ELF-1 (cell line): ENCODE measurements at regions not wholly inside any gene's neighbourhood (a gene's known extent, or its start where the extent isn't known, plus 50 kb on each side); places are given as distances from the start of the nearest gene placed in this dataset.
"Not testable (repeated sequence)": the region's sequence is repeated elsewhere in the genome, so short reads cannot be mapped to it uniquely, and the experiment has no call there.

Experiments
- DNase-seq: peaks from one replicate; pipeline ENCODE4 v3.0.0-alpha.2; 2016; ENCODE audit warnings: low read depth, low spot score

DNA sequence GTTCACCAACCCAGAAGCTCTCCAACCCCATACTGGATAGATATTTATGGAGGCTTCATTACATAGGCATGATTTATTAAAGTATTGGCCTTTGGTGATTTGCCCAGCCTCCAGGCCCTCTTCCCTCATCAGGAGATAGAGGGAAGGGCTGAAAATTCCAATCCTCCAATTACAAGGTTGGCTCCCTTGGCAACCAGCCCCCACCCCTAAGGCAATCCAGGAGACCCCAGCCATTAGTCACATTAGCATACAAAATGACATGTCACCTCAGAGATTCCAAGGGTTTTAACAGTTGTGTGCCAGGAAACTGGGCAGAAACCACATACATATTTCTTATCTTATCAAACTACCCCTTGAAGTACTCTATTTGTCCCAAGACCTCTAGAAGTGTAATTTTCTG is 210.0 kb downstream of the HINT1 start:
- DNase-seq: peak; percentile 84

DNA sequence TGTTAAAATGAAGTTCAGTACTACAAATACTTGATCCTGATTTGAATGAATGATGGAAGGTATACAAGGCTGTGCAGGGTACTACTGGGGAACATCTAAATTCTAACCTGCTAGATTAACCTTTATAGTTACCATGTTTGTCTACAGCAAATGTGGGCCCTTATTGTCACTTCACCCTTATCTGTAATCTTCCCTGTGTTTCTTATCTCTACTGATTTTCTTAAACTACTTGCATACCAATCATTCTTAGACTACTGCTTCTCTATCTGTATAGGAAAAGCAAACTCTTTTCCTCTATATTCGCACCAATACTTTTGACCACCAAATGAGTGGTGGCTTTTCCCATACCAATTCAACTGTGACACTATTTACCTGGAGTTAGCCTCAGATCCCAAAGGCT is 210.7 kb downstream of the HINT1 start:
- DNase-seq: no peak

DNA sequence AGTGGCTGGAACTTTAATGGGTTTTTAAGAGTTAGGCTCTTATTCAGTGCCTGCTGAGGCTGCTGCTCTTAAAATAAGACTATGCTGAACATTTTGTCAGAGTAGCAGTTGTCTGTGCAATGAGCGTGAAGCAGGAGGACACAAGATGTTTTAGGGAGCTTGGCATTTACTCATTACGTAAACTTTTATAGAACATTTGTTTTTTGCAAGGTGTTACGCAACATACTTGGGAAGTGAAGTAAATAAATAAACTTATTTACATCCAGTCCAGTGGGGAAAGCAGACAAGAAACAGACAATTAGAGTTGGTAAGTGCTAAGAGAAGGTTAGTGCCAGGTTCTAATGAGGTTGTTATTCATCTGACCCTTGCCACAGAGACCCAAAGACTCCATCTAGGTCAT is 226.0 kb downstream of the HINT1 start:
- no peak for DNase-seq

DNA sequence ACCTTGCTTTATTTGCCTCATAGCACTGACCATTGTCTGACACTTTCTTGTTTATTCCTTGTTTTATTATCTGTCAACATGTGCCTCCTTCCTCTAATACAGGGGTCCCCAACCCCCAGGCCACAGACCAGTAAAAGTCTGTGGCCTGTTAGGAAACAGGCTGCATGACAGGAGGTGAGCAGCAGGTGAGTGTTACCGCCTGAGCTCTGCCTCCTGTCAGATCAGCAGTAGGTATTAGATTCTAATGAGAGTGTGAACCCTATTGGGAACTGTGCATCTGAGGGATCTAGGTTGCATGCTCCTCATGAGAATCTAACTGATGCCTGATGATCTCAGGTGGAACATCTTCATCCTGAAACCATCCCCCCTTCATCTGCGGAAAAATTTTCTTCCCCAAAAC is 228.0 kb downstream of the HINT1 start:
- DNase-seq: no peak

DNA sequence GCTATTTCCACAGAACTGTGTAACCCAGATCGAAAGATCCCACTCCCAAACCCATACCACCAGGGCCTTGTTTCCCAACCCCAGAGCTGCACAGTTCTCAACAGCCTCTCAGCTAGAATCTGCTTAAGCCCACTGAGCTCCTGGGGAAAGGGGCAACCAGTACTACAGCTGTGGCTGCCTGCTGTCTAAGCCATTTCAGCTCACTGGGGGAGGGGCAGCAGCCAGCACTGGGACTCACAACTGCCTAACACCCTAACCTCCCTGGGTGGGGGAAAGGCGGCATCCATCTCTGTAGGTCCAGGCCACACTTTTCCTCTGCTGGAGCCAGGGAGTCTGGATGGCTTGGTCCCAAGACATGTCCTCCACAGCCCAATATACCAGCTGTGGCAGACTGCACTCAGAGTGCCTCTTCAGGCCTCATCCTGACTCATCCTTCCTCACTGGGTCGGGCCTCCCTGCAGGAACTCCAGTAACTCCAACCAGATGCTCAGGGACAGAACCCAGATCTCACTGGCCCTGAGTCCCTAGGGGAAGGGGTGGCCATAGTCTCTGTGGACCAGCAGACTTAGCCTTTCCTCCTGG is 241.4 kb downstream of the HINT1 start:
- peak; percentile 5 for DNase-seq

DNA sequence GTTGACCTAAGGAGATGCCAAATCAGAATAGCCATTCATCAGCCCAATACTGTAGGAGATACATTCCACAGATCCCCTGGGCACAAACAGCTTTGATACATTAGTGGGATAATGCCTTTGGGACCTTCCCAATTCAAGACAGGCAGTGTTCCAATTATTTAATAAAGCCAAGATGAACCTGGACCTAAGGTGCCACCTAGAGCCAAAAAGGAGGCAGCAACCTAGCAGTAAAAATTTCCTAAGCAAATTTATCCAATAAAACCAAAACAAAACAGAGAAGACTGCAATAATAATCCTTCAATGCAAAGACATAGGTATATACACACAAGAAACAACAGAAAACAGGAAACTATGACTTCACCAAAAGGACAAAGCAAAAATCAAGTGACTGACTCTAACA is 253.0 kb downstream of the HINT1 start:
- no peak for DNase-seq

DNA sequence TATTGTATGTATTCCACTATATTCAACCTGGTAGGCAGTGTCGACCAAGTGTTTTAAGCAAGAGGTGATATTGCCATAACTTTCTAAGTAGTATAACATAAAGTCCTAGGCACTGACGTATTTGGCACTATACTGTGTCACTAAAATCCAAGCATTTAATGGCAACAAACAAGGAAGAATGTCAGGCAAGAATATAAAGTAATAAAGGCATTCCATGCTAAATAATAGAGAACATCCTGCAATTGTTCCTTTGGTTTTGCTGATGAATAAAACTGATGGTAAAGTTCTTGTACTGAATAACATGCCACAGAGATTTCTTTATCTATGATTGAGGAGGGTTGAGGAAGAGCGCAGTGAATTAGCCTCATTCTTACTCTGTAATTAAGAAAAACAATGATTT is 256.9 kb downstream of the HINT1 start:
- DNase-seq: no peak

DNA sequence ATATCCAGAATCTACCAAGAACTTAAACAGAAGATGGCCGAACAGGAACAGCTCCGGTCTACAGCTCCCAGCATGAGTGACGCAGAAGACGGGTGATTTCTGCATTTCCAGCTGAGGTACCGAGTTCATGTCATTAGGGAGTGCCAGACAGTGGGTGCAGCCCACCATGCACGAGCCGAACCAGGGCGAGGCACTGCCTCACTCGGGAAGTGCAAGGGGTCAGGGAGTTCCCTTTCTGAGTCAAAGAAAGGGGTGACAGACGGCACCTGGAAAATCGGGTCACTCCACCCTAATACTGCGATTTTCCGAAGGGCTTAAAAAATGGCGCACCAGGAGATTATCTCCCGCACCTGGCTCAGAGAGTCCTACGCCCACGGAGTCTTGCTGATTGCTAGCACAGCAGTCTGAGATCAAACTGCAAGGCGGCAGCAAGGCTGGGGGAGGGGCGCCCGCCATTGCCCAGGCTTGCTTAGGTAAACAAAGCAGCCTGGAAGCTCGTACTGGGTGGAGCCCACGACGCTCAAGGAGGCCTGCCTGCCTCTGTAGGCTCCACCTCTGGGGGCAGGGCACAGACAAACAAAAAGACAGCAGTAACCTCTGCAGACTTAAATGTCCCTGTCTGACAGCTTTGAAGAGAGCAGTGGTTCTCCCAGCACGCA is 267.4 kb downstream of the HINT1 start:
- DNase-seq: peak; percentile 88

DNA sequence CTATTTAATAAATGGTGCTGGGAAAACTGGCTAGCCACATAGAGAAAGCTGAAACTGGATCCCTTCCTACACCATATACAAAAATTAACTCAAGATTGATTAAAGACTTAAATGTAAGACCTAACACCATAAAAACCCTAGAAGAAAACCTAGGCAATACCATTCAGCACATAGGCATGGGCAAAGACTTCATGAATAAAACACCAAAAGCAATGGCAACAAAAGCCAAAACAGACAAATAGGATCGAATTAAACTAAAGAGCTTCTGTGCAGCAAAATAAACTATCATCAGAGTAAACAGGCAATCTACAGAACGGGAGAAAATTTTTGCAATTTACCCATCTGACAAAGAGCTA is 267.9 kb downstream of the HINT1 start:
- not testable (repeated sequence) for DNase-seq

DNA sequence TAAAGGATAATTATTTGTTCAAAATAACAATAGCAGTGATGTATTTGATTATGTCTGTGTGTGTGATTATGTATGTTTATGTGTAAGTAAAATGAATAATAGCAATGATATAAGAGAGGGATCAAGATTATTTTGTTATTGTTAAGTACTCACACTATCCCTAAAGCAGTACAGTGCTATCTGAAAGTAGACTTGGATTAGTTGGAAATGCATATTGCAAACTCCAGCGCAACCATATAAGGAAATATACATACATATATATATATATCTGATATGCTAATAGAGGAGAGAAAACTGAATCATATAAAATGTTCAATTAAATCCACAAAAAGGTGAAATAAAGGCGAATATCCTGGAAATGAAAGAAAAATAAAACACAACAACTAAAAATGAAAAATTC is 268.4 kb downstream of the HINT1 start:
- DNase-seq: no peak

DNA sequence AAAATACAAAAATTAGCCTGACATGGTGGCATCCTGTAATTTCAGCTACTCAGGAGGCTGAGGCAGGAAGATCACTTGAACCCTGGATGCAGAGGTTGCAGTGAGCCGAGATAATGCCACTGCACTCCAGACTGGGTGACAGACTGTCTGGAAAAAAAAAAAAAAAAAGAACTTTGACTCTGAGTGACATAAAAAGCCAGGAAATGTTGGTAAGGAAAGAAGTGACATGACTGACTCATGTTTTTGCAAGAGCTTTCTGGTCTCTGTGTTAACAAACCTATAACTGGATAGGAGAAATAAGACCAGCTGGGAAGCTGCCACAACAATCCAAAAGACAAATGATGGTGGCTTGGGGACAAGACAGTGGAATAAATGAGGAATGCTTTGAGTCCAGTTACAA is 272.1 kb downstream of the HINT1 start:
- DNase-seq: no peak

DNA sequence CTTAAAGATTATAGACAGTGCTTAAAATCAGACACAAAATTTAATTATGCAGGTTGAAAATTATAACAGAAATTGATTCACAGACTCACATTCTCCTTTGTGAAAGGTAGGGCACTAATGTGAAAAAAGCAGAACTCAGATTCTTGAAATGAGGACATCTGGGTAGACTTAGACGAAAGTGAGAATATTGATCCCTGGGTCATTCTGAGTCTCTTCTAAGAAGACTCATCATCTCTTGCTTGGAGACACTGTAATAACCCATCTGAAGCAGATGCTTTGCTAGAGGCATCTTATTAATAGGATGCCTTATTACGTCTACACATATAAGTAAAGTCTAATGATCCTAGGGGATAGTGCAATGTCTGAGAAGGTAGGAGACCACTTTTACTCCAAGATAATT is 274.4 kb downstream of the HINT1 start:
- DNase-seq: no peak

DNA sequence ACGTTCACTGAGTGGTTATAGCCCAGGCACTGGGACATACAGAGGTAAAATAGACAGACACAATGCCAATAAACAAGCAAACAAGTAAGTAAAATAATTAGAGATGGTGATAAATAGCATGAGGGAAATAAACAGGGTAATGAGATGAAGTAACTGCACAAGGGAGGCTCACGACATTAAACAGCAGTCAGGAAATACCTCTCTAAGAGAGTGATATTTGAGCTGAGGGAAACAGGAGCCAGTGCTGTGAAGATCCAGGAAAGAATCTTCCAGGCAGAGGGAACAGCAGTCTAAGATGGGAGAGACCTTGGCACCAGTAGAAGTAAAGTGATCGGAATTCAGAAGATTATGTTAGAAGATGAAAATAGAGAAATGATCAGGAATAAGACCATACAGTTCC is 279.4 kb downstream of the HINT1 start:
- DNase-seq: no peak

DNA sequence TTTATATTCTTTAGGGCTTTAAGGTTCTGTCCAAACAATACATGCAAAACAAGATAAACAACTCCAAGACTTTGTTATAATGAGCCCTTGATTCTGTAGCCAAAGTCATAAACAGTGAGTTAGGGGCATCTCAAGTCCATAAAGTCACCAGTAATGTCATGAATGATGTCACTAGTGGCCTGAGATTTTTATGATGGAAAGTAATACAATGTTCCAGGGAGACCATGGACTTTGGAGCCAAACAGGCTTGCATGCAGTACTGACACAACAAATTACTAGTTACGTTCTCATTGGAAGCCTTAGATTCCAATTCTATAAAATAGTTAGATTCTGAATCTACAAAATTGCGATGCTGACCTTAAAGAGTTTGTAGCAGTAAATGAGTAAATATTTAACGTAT is 280.0 kb downstream of the HINT1 start:
- no peak for DNase-seq

DNA sequence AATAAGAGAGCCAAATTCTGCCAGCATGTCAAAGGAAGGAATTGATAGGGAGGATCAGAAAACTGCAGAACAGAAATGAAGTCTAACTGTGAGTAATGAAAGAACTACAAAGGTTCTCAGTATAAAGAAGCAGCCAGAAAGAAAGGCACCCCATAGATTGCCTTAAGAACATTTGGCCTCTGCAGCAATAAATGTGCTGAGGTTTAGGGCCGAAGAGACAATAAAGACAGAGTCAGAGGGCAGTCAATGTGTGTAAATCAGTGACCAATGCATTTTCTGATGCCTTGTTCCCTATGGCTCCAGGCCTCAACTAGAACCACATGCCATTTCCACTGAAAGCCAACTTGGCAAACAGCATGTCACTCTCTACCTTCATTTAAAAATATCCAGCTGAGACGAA is 281.0 kb downstream of the HINT1 start:
- no peak for DNase-seq

DNA sequence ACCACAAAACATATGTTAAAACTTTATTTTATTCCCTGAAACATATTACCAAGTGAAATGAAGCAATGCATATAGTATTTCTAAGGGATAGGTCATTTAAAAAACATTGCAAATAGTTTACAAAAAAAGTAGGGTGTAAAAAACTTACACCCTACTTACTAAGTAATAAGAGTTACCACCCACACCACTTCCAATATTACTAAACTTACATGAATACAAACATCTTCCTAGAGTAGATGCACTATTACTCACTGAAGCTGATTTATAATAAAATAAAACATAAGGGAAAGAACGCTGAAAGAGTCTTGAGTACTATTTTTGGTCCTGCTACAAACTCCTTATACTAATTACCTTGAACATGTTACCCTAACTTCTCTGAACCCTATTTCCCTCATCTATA is 289.4 kb downstream of the HINT1 start:
- no peak for DNase-seq

DNA sequence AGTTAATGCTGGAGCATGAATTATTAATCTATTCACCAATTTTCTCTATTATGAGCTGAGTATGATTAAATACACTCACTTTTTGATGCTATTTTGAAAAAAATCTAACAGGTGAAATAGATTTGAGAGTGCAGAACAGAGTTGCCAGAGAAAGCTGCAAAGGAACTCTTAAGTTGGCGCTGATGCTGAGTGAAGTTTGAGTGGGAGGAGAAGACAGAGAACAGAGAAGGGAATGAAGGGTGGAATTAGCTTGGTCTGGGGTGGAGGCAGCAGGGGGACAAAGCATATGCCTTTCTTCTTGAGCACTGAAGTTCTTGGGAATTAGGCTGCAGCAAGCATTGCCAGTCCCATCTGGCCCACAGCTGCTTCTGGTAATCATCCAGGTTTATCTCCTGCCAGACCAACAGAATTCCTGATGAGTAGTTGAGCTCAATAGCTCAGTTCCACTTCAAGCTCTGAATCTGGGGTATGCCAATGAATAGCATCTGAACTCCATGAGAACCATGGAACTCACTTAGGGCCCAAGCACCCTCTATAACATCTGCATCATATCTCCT is 290.1 kb downstream of the HINT1 start:
- DNase-seq: no peak

DNA sequence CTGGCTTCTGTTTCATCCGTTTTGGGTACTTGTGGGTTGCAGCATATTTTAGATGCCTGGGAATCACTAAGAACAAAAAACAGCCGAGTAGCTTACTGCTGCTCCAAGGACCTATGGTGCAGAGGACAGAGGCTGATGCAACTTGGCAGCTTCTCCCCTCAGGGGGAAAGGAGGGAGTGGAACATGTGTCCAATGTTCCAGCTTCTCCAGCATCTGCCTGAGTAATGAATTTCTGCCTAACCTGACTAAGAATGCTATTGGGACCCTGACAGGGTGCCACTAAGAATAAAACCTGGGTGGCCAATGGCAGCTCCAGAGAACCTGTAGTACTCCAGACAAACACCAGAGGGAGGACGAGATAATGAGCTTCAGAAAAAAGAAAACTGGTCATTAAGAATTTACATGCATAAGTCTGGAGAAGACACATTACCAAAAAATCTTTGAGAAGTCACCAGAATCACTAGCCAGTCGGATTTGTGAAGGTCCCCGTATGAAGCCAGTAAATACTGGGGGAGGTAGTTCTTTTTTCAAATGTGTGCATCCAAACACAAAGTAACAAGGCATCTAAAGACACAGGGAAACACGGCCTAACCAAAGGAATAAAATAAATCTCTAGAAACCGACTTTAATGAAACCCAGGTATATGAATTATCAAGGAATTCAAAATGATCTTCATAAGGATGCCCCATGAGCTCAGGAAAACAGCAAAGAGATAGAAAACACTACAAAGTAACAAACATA is 293.5 kb downstream of the HINT1 start:
- peak; percentile 71 for DNase-seq

DNA sequence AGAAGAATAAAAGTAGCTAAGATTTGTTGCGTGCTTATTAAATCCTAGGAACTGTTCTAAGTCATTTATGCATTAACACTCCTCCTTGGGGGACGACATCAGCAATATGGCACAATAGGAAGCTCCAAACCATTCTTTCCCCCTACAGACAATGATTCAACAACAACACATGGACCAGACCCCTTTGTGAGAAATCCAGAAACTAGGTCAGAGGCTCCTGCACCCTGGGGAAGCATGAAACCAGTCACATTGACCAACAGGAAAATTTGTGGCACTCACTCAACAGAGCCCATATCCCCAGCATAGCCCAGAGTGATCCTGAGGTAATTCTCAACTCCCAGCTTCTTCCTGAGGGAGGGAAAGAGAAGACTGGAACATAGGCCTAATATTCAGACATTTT is 294.4 kb downstream of the HINT1 start:
- peak; percentile 3 for DNase-seq

DNA sequence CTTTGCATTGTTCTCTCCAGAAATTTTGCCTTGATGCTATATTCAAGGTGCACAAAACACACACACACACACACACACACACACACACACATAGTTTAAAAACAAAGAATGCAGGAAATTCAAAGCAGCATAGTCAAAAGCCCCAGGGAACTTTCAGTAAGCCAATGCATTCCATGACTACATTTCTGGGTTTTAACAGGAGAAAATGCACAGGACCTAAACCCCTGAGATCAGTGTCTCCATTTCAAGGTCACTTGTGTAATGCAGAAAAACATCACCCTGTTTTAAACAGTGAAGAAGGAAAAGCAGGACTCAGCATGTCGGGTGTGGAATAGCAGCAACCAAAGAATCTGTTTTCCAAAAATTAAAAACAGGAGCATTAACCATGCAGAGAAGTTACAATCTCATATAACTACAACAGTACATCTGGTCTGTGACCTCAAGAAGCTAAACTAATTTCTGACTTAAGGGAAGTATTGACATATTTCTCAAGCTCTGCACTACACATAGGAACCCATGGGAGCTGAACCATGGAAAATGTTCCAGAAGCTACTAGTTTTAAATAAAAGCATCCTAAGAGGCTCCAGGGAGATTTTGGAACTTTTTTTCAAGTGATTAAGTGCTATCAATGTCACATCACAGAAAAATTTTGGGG is 296.7 kb downstream of the HINT1 start:
- DNase-seq: peak; percentile 44

DNA sequence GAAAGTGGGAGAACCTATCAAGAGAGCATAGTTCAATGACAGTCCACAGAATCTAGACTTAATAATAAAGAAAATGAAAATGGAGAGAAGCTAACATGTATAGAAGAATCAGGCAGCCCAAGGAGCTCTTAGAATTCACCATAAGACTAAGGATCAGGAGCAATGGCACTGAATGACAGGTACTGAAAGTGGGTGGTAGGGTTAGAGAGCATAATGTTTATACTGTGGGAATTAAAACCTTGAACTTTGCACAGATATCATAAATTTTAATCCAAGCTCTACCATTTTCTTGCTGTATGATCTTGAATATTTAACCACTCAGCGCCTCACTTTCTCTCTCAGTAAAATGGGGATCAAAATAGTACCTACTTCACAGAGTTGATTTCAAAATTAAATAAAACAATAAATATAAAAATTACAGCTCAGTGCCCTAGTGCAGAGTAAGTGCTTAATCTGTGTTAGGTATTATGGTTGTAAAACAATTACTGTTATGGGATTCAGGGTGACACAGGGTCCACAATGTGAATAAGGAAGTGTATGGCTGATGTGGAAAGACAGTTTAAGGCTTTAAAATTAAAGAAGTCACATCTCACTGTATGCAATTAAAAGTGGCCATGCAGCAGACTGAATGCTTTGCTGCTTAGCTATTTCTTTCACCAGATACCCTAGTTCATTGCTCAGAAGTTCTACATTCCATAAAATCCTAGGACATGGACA is 319.8 kb downstream of the HINT1 start:
- no peak for DNase-seq
